Esophagus squamous epithelium (tissue), 5 donors: ENCODE measurements at regions not wholly inside any gene's neighbourhood (a gene's known extent, or its start where the extent isn't known, plus 50 kb on each side); places are given as distances from the start of the nearest gene placed in this dataset.
A peak's percentile ranks its signal among the peaks of the same experiment; 100 is the strongest.

Source experiments
- DNase-seq: peaks from one replicate; lab custom pipeline; 2025; lab: John Stamatoyannopoulos, UW
- H3K27ac ChIP-seq, 4 donors: fragments of 200-600 bp; sonication (generic); one replicate each; pipeline ENCODE4 v1.5.1; 2016 to 2019; ENCODE audit warnings: mild to moderate bottlenecking in 1 of 4
- H3K27me3 ChIP-seq, 4 donors: fragments of 200-600 bp; sonication (generic); 1 replicate in 3 of 4; 2 replicates in 1 of 4; pipeline versions ENCODE4 v1.5.1 to v1.6.0; 2017 to 2021; ENCODE audit warnings: antibody characterized with exemption in 1 of 4
- H3K36me3 ChIP-seq, 3 donors: fragments of 200-600 bp; sonication (generic); one replicate each; pipeline ENCODE4 v1.5.1; 2016 to 2019
- H3K4me1 ChIP-seq, 3 donors: fragments of 200-600 bp; sonication (generic); one replicate each; pipeline ENCODE4 v1.5.1; 2017 to 2019
- H3K4me3 ChIP-seq, 4 donors: fragments of 200-600 bp; sonication (generic); 1 replicate in 3 of 4; 2 replicates in 1 of 4; pipeline ENCODE4 v1.5.1; 2016 to 2019; ENCODE audit warnings: mild to moderate bottlenecking in 2 of 4, moderate library complexity in 1 of 4
- H3K9me3 ChIP-seq, 3 donors: fragments of 200-600 bp; sonication (generic); one replicate each; pipeline ENCODE4 v1.5.1; 2016 to 2019
- POLR2A ChIP-seq, 4 donors: fragments of 450-650 bp; IDR thresholded peaks; one replicate each; pipeline ENCODE4 v1.6.1; 2017; ENCODE audit warnings: antibody characterized with exemption in 4 of 4, mild to moderate bottlenecking in 4 of 4, moderate library complexity in 3 of 4
- WGBS, 2 donors: methylation state at CpG; one replicate each; pipeline ENCODE4 v1.1.5; 2018; 5-methylcytosine and 5-hydroxymethylcytosine counted together
- intact Hi-C: fragments of 100-400 bp; cut with DNase I; formaldehyde crosslinking; loops from one replicate; pipeline ENCODE4 v1.15.0; 2022
- TF ChIP-seq, protein P1 (sequence below), 6 experiments: fragments of 450-650 bp in 4 of 6; fragments of 200-600 bp in 2 of 6; sonication (generic) in 2 of 6; IDR thresholded peaks; one replicate each; pipeline ENCODE4 v1.5.1; 2016 to 2019; ENCODE audit warnings: antibody characterized with exemption in 6 of 6, mild to moderate bottlenecking in 4 of 6, moderate library complexity in 4 of 6
- donor health status: DM: yes; HTN: yes; CAD: no.

DNA sequence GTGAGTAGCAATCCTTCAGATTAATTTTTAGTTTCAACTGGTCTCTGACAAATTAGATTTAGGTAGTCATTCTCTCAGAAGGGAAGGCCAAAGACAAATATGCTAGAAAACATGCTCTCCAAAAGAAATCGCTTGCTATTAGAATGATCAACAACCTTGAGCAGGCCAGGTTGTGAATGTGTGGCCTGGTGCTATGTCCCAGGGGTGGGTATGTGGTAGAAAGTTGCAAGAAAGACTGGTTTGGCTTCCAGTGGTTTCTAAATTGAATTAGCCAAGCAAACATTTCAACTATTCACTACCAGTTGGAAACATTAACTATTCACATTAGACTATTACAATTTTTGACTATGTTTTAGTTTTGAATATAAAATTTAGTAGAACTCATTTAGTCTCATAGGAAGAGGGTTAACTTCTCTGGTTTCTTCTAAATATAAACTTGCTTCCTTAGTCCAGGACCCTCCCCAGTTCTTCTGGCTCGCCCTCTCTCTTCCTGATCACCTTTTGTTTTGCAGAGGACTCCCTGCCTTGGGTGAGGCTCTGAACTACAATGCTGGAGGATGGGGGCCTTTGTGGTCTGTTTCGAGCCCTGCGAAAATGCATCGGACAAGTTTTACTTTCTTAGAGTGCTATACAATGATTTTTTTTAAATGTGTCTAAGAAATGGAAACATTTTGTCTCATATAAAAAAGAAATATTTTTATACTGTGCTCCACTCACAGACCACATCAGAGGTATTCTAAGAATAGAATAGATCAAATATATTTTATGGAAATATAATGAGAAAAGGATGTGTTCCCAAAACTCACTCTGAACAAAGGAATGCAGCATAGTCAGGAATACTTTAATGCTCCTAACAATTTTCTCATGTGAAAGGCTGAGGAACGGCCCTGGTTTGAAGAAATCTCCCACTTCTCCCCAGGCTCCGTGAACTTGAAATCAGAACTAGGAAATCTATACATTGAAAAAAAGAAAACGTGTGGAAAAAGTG, 375.0 kb upstream of the ZEB2 start:
- H3K4me1 ChIP-seq, result no peaks in the 10 kb centered on the region
- TF ChIP-seq, protein P1, sequence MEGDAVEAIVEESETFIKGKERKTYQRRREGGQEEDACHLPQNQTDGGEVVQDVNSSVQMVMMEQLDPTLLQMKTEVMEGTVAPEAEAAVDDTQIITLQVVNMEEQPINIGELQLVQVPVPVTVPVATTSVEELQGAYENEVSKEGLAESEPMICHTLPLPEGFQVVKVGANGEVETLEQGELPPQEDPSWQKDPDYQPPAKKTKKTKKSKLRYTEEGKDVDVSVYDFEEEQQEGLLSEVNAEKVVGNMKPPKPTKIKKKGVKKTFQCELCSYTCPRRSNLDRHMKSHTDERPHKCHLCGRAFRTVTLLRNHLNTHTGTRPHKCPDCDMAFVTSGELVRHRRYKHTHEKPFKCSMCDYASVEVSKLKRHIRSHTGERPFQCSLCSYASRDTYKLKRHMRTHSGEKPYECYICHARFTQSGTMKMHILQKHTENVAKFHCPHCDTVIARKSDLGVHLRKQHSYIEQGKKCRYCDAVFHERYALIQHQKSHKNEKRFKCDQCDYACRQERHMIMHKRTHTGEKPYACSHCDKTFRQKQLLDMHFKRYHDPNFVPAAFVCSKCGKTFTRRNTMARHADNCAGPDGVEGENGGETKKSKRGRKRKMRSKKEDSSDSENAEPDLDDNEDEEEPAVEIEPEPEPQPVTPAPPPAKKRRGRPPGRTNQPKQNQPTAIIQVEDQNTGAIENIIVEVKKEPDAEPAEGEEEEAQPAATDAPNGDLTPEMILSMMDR (IDR thresholded peaks at IDR 0.05), result no peak
- no peak for TF ChIP-seq POLR2A (IDR thresholded peaks at IDR 0.05)
- H3K36me3 ChIP-seq, result no peaks in the 10 kb centered on the region
- no peaks in the 10 kb centered on the region for H3K9me3 ChIP-seq
- no peak for DNase-seq
- intact Hi-C loops, result no loop called here
- no peak overlapping the region for H3K27ac ChIP-seq
- H3K4me3 ChIP-seq, result no peak overlapping the region
- 78 to 80% methylated on average over 8 of the region's 8 CpGs for WGBS, 2 donors
- no peaks in the 10 kb centered on the region for H3K27me3 ChIP-seq

DNA sequence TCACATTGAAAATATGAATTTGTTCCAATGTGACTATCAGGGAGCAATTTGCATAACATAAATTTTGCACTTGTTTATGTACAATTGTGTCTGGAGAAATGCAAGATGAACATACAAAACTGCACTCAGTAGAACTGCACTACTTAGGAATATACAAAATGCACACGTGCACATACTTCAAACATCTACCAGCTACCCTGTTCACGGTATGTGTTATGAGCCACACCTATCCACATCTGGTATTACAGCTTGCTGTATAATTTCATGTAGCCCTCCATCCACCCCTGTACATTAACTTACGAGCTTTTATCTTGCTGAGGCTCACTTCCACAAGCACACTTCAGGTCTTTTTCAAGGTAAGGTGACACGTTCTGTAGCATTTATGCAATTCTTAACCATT, 373.5 kb upstream of the ZEB2 start:
- H3K27me3 ChIP-seq, result no peaks in the 10 kb centered on the region
- no peaks in the 10 kb centered on the region for H3K36me3 ChIP-seq
- intact Hi-C loops, result no loop called here
- no peaks in the 10 kb centered on the region for H3K9me3 ChIP-seq
- WGBS, 2 donors, result 91 to 92% methylated on average over 4 of the region's 4 CpGs
- no peak for DNase-seq
- no peak for TF ChIP-seq POLR2A (IDR thresholded peaks at IDR 0.05)
- TF ChIP-seq, protein P1 (IDR thresholded peaks at IDR 0.05), result no peak
- H3K4me1 ChIP-seq, result no peaks in the 10 kb centered on the region
- H3K4me3 ChIP-seq, result no peak overlapping the region
- H3K27ac ChIP-seq, result no peak overlapping the region

DNA sequence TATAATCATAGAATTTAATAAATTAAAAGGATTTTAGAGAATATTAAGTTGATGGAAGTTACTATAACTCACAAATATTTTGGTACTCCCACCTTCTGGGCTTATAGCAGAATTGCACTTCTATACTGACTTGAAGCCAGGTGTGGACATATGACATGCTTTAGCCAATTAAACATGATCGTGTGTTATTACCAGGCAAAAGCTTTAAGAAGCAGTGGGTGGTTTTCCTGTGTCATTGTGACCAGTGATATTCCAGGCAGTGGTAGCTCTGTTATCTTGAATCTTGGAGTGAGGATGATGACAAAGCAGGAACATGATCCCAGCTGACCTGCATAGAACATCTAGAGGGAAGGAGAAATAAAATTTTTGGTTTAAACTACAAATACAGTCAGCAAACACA, 370.9 kb upstream of the ZEB2 start:
- WGBS, 2 donors, result 55 to 88% methylated on average over 1 of the region's 1 CpG
- no peak overlapping the region for H3K4me3 ChIP-seq
- no peaks in the 10 kb centered on the region for H3K9me3 ChIP-seq
- DNase-seq, result no peak
- no peaks in the 10 kb centered on the region for H3K36me3 ChIP-seq
- peaks cover 0 to 15% (median 0%) of the 10 kb centered on the region in 3 donors for H3K4me1 ChIP-seq
- H3K27me3 ChIP-seq, result no peaks in the 10 kb centered on the region
- TF ChIP-seq, protein P1 (IDR thresholded peaks at IDR 0.05), result peak in 1 of 6 experiments; percentile 24
- no peak for TF ChIP-seq POLR2A (IDR thresholded peaks at IDR 0.05)
- H3K27ac ChIP-seq, result no peak overlapping the region
- intact Hi-C loops, result no loop called here

DNA sequence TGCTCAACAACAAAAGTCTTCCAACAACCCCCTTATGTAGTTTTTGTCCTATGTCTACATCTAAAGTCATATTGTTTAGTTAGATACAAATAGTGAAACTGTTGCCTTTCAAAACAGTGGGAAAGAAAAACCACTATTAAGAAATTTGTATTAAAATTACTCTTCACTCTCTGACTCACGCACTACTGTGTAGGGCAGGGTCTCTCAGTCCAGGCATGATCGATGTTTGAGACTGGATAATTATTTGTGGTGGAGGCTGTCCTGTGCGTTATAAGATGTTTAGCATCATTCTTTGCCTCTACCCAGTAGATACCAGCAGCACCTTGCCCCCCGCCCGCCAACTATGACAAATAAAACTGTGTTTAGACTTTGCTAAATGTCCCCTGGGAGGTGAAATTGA, 369.4 kb upstream of the ZEB2 start:
- Histone ChIP-seq H3K27me3 (no peaks in the 10 kb centered on the region), H3K27ac (no peak overlapping the region), H3K36me3 (no peaks in the 10 kb centered on the region), H3K4me3 (no peak overlapping the region), H3K9me3 (no peaks in the 10 kb centered on the region), H3K4me1 (peaks cover 0 to 15% (median 0%) of the 10 kb centered on the region in 3 donors)
- no peak for DNase-seq
- WGBS, 2 donors, result 93 to 95% methylated on average over 5 of the region's 5 CpGs
- TF ChIP-seq, protein P1 (IDR thresholded peaks at IDR 0.05), result no peak
- TF ChIP-seq POLR2A (IDR thresholded peaks at IDR 0.05), result no peak
- intact Hi-C loops, result no loop called here

DNA sequence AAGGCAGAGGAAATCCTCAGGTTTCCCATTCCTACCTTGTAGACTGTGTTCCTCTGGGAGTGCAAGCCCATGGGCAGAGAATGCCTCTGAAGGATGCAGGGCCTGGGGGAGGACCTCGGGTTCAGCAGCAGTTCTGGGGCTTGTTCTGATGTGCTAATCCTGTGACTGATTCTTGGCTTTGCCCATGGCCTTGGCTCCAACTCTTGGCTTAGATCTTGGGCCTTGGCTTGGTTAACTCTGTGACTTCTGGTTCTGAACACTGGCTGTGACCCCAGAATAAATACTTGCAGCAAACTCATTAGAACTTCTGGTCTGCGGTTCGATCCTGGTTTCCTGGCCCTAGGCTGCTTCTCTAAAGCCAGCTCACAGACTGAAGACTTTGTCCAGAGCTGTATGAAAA, 366.9 kb upstream of the ZEB2 start:
- WGBS, 2 donors, result 22 to 33% methylated on average over 3 of the region's 3 CpGs
- intact Hi-C loops, result no loop called here
- Histone ChIP-seq H3K9me3 (no peaks in the 10 kb centered on the region), H3K27me3 (no peaks in the 10 kb centered on the region), H3K4me3 (no peak overlapping the region), H3K27ac (no peak overlapping the region), H3K36me3 (no peaks in the 10 kb centered on the region), H3K4me1 (peaks cover 0 to 15% (median 0%) of the 10 kb centered on the region in 3 donors)
- DNase-seq, result no peak
- no peak for TF ChIP-seq POLR2A (IDR thresholded peaks at IDR 0.05)
- TF ChIP-seq, protein P1 (IDR thresholded peaks at IDR 0.05), result no peak
